Transverse colon (tissue), 3 donors: ENCODE measurements at regions not wholly inside any gene's neighbourhood (a gene's known extent, or its start where the extent isn't known, plus 50 kb on each side); places are given as distances from the start of the nearest gene placed in this dataset.

Source experiments
- CTCF ChIP-seq, 5 experiments: fragments of 200-600 bp in 3 of 5; fragments of 450-650 bp in 2 of 5; sonication (generic) in 3 of 5; IDR thresholded peaks; 1 replicate in 2 of 5; 2 replicates in 3 of 5; pipeline ENCODE4 v1.5.1; 2016 to 2017; ENCODE audit warnings: antibody characterized with exemption in 5 of 5, inconsistent platforms in 3 of 5, mild to moderate bottlenecking in 2 of 5, moderate library complexity in 1 of 5
- POLR2A ChIP-seq: fragments of 450-650 bp; IDR thresholded peaks from one replicate; pipeline ENCODE4 v1.6.1; 2016; ENCODE audit warnings: antibody characterized with exemption, mild to moderate bottlenecking, moderate library complexity

GRCh38 chr12:127571578-127571977 lies 695.4 kb upstream of the TMEM132C start:
- TF ChIP-seq POLR2A (no peak), CTCF (IDR thresholded peaks at IDR 0.05) (no peak)
